GM12872 (cell line): ENCODE measurements at regions not wholly inside any gene's neighbourhood (a gene's known extent, or its start where the extent isn't known, plus 50 kb on each side); places are given as distances from the start of the nearest gene placed in this dataset.

Experiments used
- CTCF ChIP-seq: IDR thresholded peaks from 3 replicates; pipeline ENCODE4 v1.5.1; 2011; ENCODE audit warnings: low read depth, mild to moderate bottlenecking, low read length, moderate library complexity; ENCODE audit not compliant: insufficient read depth

GRCh38 chr4:151993521-151993920 is 232.7 kb upstream of the GATB start:
- no peak for TF ChIP-seq CTCF

GRCh38 chr4:151992332-151993154 is 231.7 kb upstream of the GATB start:
- no peak for TF ChIP-seq CTCF

GRCh38 chr4:151991884-151992167 is 231.0 kb upstream of the GATB start:
- no peak for TF ChIP-seq CTCF

GRCh38 chr4:151991001-151991883 is 230.4 kb upstream of the GATB start:
- no peak for TF ChIP-seq CTCF

- no peak for TF ChIP-seq CTCF
Observed at GRCh38 chr4:151990201-151990600, 229.4 kb upstream of the GATB start.

- no peak for TF ChIP-seq CTCF
Observed at GRCh38 chr4:151988591-151988990, 227.8 kb upstream of the GATB start.

- TF ChIP-seq CTCF: no peak
Observed at GRCh38 chr4:151987606-151988005, 226.8 kb upstream of the GATB start.
